ENCODE measurements at regions not wholly inside any gene's neighbourhood (a gene's known extent, or its start where the extent isn't known, plus 50 kb on each side); places are given as distances from the start of the nearest gene placed in this dataset.

DNA sequence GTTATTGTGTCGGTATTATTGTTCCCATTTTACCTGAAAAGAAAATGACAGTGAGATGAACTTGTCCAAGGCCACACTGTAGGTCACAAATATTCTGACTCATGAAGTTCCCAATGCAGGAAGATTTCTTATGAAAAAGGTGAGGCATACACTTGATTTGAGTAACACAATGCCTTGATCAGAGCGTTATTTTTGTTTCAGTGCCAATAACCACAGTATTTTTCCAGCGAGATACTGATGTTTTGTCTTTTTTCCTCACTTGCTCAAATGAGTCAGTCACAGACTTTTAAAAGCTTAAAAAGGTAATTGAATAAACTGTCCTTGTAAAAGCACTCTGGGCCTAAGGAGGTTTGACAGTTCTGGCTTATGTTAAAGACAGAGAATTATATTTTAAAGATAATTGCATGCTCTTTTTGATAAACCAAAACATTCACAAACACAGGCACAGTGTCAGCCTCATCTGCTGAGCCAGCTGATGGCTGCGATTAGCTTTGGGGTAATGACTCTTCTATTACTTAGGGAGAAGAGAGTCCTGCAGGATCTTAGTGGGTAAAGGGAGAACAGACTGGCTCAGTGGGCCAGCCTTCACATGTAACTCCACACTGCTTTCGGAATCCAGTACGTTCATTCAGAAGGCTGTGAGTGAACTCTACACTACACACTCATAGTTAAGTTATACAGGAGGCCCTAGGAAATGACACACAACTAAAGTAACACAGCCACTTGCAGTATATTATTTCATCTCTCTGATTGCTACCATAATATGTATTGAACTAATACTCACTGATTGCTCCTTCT lies 165.5 kb upstream of the CD180 start:
- H3K56ac ChIP-seq (ENCODE audit: insufficient read length, low read depth, low read length) = no peak overlapping the region
- H3K4me1 ChIP-seq (ENCODE audit: insufficient read depth, low read length) = no peaks in the 10 kb centered on the region
- H3K4me2 ChIP-seq (ENCODE audit: insufficient read depth, insufficient read length, low read length) = no peak overlapping the region
- no peaks in the 10 kb centered on the region for H3K23me2 ChIP-seq (ENCODE audit: insufficient read length, low read depth, low read length, poor library complexity, severe bottlenecking)
- no peaks in the 10 kb centered on the region for H4K20me1 ChIP-seq (ENCODE audit: control insufficient read depth, insufficient read depth, insufficient read length)
- no peaks in the 10 kb centered on the region for H3K9me3 ChIP-seq (ENCODE audit: control insufficient read depth, low read depth, low read length)
- Mint-ChIP-seq H3K4me3 (no peak overlapping the region), H3K27ac (no peak overlapping the region), H3K4me1 (peaks cover 2 to 4% of the 10 kb centered on the region in 2 experiments; a peak in 2 of 4 replicates), H3K9me3 (no peaks in the 10 kb centered on the region; a peak in 1 of 5 replicates), H3K36me3 (ENCODE audit: insufficient read depth in 1 of 3, low read depth in 3 of 3) (no peaks in the 10 kb centered on the region), H3K27me3 (ENCODE audit: low read depth) (no peaks in the 10 kb centered on the region)
- H2BK5ac ChIP-seq (ENCODE audit: insufficient read length, low read length) = no peak overlapping the region
- H2BK12ac ChIP-seq (ENCODE audit: insufficient read length, low read depth, low read length) = no peak overlapping the region
- no peaks in the 10 kb centered on the region for H3K27me3 ChIP-seq (ENCODE audit: insufficient read depth, low read length)
- H3K79me2 ChIP-seq (ENCODE audit: insufficient read depth, low read length) = no peaks in the 10 kb centered on the region
- H2BK20ac ChIP-seq (ENCODE audit: low read depth, low read length, poor library complexity, severe bottlenecking) = no peak overlapping the region
- no peak overlapping the region for H2BK120ac ChIP-seq (ENCODE audit: low read depth, low read length, poor library complexity, severe bottlenecking)
- H2BK15ac ChIP-seq (ENCODE audit: low read depth, low read length) = no peak overlapping the region
- TF ChIP-seq, protein P1, sequence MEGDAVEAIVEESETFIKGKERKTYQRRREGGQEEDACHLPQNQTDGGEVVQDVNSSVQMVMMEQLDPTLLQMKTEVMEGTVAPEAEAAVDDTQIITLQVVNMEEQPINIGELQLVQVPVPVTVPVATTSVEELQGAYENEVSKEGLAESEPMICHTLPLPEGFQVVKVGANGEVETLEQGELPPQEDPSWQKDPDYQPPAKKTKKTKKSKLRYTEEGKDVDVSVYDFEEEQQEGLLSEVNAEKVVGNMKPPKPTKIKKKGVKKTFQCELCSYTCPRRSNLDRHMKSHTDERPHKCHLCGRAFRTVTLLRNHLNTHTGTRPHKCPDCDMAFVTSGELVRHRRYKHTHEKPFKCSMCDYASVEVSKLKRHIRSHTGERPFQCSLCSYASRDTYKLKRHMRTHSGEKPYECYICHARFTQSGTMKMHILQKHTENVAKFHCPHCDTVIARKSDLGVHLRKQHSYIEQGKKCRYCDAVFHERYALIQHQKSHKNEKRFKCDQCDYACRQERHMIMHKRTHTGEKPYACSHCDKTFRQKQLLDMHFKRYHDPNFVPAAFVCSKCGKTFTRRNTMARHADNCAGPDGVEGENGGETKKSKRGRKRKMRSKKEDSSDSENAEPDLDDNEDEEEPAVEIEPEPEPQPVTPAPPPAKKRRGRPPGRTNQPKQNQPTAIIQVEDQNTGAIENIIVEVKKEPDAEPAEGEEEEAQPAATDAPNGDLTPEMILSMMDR (conservative IDR thresholded peaks at IDR 0.05) = no peak
- no peak overlapping the region for H4K8ac ChIP-seq (replicated peaks; ENCODE audit: insufficient read length, low read depth, low read length)
- no peak overlapping the region for H4K5ac ChIP-seq (ENCODE audit: insufficient read length, low read depth, low read length)
- no peak overlapping the region for H2AK5ac ChIP-seq (ENCODE audit: insufficient read length, low read length)
- no peak overlapping the region for H2AFZ ChIP-seq (ENCODE audit: low read length)
- no peak overlapping the region for H3T11ph ChIP-seq (ENCODE audit: low read length)
- DNase-seq = no peak
- no peak overlapping the region for H3K23ac ChIP-seq (ENCODE audit: insufficient read length, low read depth, low read length)
- no peak overlapping the region for H3K27ac ChIP-seq (ENCODE audit: insufficient read length, low read depth, low read length)
- H3K4ac ChIP-seq (ENCODE audit: low read depth, low read length) = no peak overlapping the region
- no CpG with 5 or more reads among the region's 6 CpGs for WGBS (ENCODE audit: extremely low coverage, insufficient read length, low lambda C conversion rate)
- H3K79me1 ChIP-seq (ENCODE audit: insufficient read depth, low read depth, low read length, poor library complexity, severe bottlenecking) = no peaks in the 10 kb centered on the region
- no peak overlapping the region for H3K9ac ChIP-seq (ENCODE audit: extremely low read depth, insufficient read length, low read length)
- H3K14ac ChIP-seq (ENCODE audit: insufficient read depth, low read length) = no peak overlapping the region
- no peak overlapping the region for H3K18ac ChIP-seq (ENCODE audit: insufficient read length, low read depth, low read length)
- H4K91ac ChIP-seq (ENCODE audit: insufficient read length, low read depth, low read length) = no peak overlapping the region
